GM12878 (cell line): ENCODE measurements at regions not wholly inside any gene's neighbourhood (a gene's known extent, or its start where the extent isn't known, plus 50 kb on each side); places are given as distances from the start of the nearest gene placed in this dataset.

Experiments
- ATF3 ChIP-seq: IDR thresholded peaks from 2 replicates; pipeline ENCODE4 v1.6.1; 2011; ENCODE audit warnings: low read depth, mild to moderate bottlenecking, low read length, moderate library complexity, borderline replicate concordance; ENCODE audit errors: extremely low read depth
- CHD4 ChIP-seq: fragments of 200-600 bp; sonication (generic); IDR thresholded peaks from 2 replicates; pipeline ENCODE4 v1.6.1; 2016; ENCODE audit warnings: mild to moderate bottlenecking
- CTCF ChIP-seq, 3 experiments: IDR thresholded peaks in 2 of 3; conservative IDR thresholded peaks in 1 of 3; 2 replicates each; pipeline ENCODE4 v1.5.1; 2011; ENCODE audit warnings: low read depth in 3 of 3, low read length in 3 of 3, mild to moderate bottlenecking in 3 of 3, control low read depth in 2 of 3, moderate library complexity in 2 of 3, inconsistent platforms in 1 of 3, mixed read lengths in 1 of 3; ENCODE audit not compliant: control insufficient read depth in 2 of 3, insufficient read depth in 1 of 3; ENCODE audit errors: extremely low read depth in 1 of 3
- EZH2 ChIP-seq: IDR thresholded peaks from 2 replicates; pipeline ENCODE4 v1.6.1; 2012; ENCODE audit warnings: low read depth, mild to moderate bottlenecking, control low read depth, inconsistent platforms, low read length, borderline replicate concordance; ENCODE audit not compliant: control insufficient read depth
- NFIC ChIP-seq: IDR thresholded peaks from 2 replicates; pipeline ENCODE4 v1.6.1; 2012; ENCODE audit warnings: low read depth, mild to moderate bottlenecking, inconsistent platforms, low read length, moderate library complexity
- POLR2A ChIP-seq: IDR thresholded peaks from 2 replicates; pipeline ENCODE4 v1.6.1; 2011; ENCODE audit warnings: low read depth, mild to moderate bottlenecking, low read length
- POLR2AphosphoS5 ChIP-seq: IDR thresholded peaks from 2 replicates; pipeline ENCODE4 v1.6.1; 2011; ENCODE audit warnings: mild to moderate bottlenecking, low read length, inconsistent platforms
- RAD51 ChIP-seq: fragments of 450-650 bp; IDR thresholded peaks from 2 replicates; pipeline ENCODE4 v1.6.1; 2016; ENCODE audit warnings: moderate library complexity, mild to moderate bottlenecking, inconsistent platforms
- RFX5 ChIP-seq: IDR thresholded peaks from 2 replicates; pipeline ENCODE4 v1.6.1; 2011; ENCODE audit warnings: low read depth, low read length, improper control_type of control experiment
- YY1 ChIP-seq: IDR thresholded peaks from 2 replicates; pipeline ENCODE4 v1.6.1; 2011; ENCODE audit warnings: low read depth, mild to moderate bottlenecking, low read length
- ZNF24 ChIP-seq: fragments of 450-650 bp; IDR thresholded peaks from 2 replicates; pipeline ENCODE4 v1.6.1; 2017; ENCODE audit warnings: antibody characterized with exemption, mild to moderate bottlenecking
- ZNF687 ChIP-seq: fragments of 450-650 bp; IDR thresholded peaks from 2 replicates; pipeline ENCODE4 v1.6.1; 2017; ENCODE audit warnings: mild to moderate bottlenecking, moderate library complexity

DNA sequence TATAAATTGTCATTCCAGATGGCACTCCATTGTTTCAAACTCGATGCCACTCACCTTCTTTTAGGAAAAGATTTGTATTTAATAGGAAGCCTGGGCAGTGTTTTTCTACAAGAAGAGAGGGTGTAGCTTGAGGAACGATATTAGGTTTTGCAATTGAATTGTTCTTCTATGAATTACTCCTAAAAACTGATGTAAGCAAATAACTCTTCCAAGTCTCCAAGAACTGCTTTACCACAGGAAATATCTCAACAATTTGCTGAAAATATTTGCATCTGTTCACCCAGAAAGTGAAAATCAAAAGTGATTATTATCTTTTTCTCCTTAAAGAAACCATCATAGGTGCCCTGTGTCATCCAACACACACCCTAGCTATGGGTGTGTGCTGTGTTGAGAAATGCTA is 261.3 kb upstream of the MEOX2 start:
- no peak for TF ChIP-seq CTCF (IDR thresholded peaks at IDR 0.05 in 2 of 3, conservative IDR thresholded peaks at IDR 0.05 in 1 of 3; ENCODE audit: control insufficient read depth in 2 of 3, extremely low read depth in 1 of 3, insufficient read depth in 1 of 3, low read depth in 3 of 3, low read length in 3 of 3)
- no peak for TF ChIP-seq CHD4
- no peak for TF ChIP-seq ZNF24
- TF ChIP-seq POLR2AphosphoS5, result no peak
- TF ChIP-seq POLR2A, result no peak
- TF ChIP-seq RAD51, result no peak
- no peak for TF ChIP-seq ATF3
- TF ChIP-seq YY1, result no peak
- TF ChIP-seq NFIC, result no peak
- TF ChIP-seq ZNF687, result no peak
- no peak for TF ChIP-seq EZH2
- no peak for TF ChIP-seq RFX5
